CD4-positive, alpha-beta T cell (primary cell): ENCODE measurements at regions not wholly inside any gene's neighbourhood (a gene's known extent, or its start where the extent isn't known, plus 50 kb on each side); places are given as distances from the start of the nearest gene placed in this dataset.

Source experiments
- ATAC-seq: fragments of 200-7000 bp; cut with Tn5 transposase; one replicate; pipeline ENCODE4 v1.10.0; 2022; ENCODE audit warnings: mild to moderate bottlenecking; ENCODE audit not compliant: poor library complexity
- CTCF ChIA-PET: fragments of 350-600 bp; sonication (Branson Sonifier 250); formaldehyde crosslinking; loops from one replicate; lab custom pipeline; 2021; ENCODE audit warnings: antibody characterized with exemption, inconsistent platforms; lab: Charles Lee
- POLR2A ChIA-PET: fragments of 350-600 bp; sonication (Branson Sonifier 250); formaldehyde crosslinking; loops from one replicate; lab custom pipeline; 2021; ENCODE audit warnings: antibody characterized with exemption, inconsistent platforms; lab: Charles Lee
- DNase-seq, 14 experiments: peaks; one replicate each; pipeline ENCODE4 v3.0.0-alpha.2; 2013 to 2020; ENCODE audit warnings: mixed read lengths in 2 of 14
- H3K27ac ChIP-seq, 2 donors: one replicate each; pipeline versions ENCODE4 v1.5.1 to v1.7.0; 2013; ENCODE audit warnings: low read length in 2 of 2, low read depth in 1 of 2, mild to moderate bottlenecking in 1 of 2
- H3K27me3 ChIP-seq, 2 experiments: 1 replicate in 1 of 2; 2 replicates in 1 of 2; pipeline versions ENCODE4 v1.6.1 to v1.7.0; 2013; ENCODE audit warnings: low read length in 2 of 2, control low read depth in 1 of 2, mild to moderate bottlenecking in 1 of 2, moderate library complexity in 1 of 2; ENCODE audit not compliant: insufficient read depth in 2 of 2, control insufficient read depth in 1 of 2
- H3K36me3 ChIP-seq: one replicate; pipeline ENCODE4 v1.6.1; 2013; ENCODE audit warnings: low read length, control low read depth; ENCODE audit not compliant: insufficient read depth
- H3K4me1 ChIP-seq: one replicate; pipeline ENCODE4 v1.6.1; 2013; ENCODE audit warnings: low read length, control low read depth; ENCODE audit not compliant: insufficient read depth
- H3K4me3 ChIP-seq: one replicate; pipeline ENCODE4 v1.5.1; 2013; ENCODE audit warnings: mild to moderate bottlenecking, low read length, moderate library complexity
- H3K9me3 ChIP-seq, 2 experiments: 1 replicate in 1 of 2; 2 replicates in 1 of 2; pipeline versions ENCODE4 v1.6.1 to v1.7.0; 2013; ENCODE audit warnings: low read length in 2 of 2, mild to moderate bottlenecking in 2 of 2, control low read depth in 1 of 2, moderate library complexity in 1 of 2; ENCODE audit not compliant: control insufficient read depth in 1 of 2, insufficient read depth in 1 of 2
- H3K27ac Mint-ChIP-seq: one replicate; pipeline ENCODE4 v1.8.0; 2020; ENCODE audit warnings: mixed read lengths
- H3K27me3 Mint-ChIP-seq: one replicate; pipeline ENCODE4 v1.8.0; 2021; ENCODE audit warnings: mixed read lengths
- H3K36me3 Mint-ChIP-seq: one replicate; pipeline ENCODE4 v1.8.0; 2021; ENCODE audit warnings: low read depth, mixed read lengths
- H3K4me1 Mint-ChIP-seq: one replicate; pipeline ENCODE4 v1.8.0; 2021; ENCODE audit warnings: low read depth, mixed read lengths
- H3K4me3 Mint-ChIP-seq: one replicate; pipeline ENCODE4 v1.8.0; 2020; ENCODE audit warnings: mild to moderate bottlenecking, mixed read lengths
- H3K9me3 Mint-ChIP-seq: one replicate; pipeline ENCODE4 v1.8.0; 2020; ENCODE audit warnings: mixed read lengths
- CTCF ChIP-seq: fragments of 200-600 bp; IDR thresholded peaks from one replicate; pipeline ENCODE4 v1.8.0; 2022; ENCODE audit warnings: antibody characterized with exemption, mild to moderate bottlenecking
- intact Hi-C, 2 experiments: fragments of 100-400 bp; cut with DNase I in 1 of 2; cut with micrococcal nuclease in 1 of 2; formaldehyde crosslinking; loops; one replicate each; pipeline versions ENCODE4 v1.15.1 to v1.9.0; 2023 to 2025; cut with DNase I, micrococcal nuclease

DNA sequence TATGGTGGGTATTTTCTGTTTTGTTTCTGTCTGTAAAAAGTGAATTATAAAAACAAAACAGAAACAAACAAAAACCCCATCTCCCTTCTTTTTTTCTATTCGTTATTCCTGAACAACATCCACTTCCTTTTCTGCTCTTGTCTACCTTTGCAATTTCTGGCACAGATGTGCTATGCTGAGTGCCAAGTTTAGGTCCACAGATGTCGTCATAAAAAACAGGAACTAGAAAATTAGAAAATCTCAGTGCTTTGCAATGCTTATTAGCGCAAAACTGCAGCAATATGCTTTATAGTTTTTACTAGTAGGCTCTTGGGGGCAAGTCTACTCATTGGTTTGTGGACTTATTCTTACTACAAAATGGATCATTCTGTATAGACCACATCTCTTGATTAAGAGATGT lies 94.2 kb upstream of the PRKCQ start:
- ATAC-seq = no peak
- intact Hi-C loops = loop anchor here in 1 of 2 experiments (5.0 kb wide), 2 partner anchors 572 to 743 kb away; no protein-coding TSS in a partner anchor
- CTCF ChIA-PET = no interaction called here

DNA sequence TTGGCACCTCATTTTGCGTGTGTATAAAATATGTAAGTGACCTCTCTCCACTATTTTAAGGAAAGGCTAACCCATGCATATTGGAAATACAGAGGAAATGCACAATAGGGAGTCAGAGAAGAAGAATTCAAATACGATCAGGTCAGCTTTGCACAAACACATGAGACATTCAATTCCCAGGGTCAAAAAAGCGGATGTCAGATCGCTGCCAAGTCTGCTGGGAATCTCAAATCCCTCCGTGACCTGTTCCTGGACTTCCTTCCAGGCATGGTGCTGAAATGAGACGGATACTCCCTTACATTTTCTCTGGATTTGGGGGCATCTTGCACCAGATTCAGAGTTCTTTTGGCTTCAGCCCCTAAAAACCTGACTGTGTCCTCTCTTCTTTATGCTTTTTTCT lies 91.9 kb upstream of the PRKCQ start:
- POLR2A ChIA-PET = no interaction called here
- no peaks in the 10 kb centered on the region for H3K36me3 Mint-ChIP-seq

More for the DNA sequence above, 94.2 kb upstream of the PRKCQ start:
- Mint-ChIP-seq H3K4me1 (peaks cover 7% of the 10 kb centered on the region), H3K4me3 (no peak overlapping the region), H3K27me3 (no peaks in the 10 kb centered on the region), H3K9me3 (no peaks in the 10 kb centered on the region), H3K27ac (no peak overlapping the region), H3K36me3 (no peaks in the 10 kb centered on the region)
- no peak for TF ChIP-seq CTCF
- no peaks in the 10 kb centered on the region for H3K4me1 ChIP-seq
- DNase-seq = no peak
- POLR2A ChIA-PET = no interaction called here
- no peak overlapping the region for H3K27ac ChIP-seq
- peaks cover 0 to 3% of the 10 kb centered on the region in 2 experiments for H3K27me3 ChIP-seq
- H3K36me3 ChIP-seq = no peaks in the 10 kb centered on the region
- no peaks in the 10 kb centered on the region for H3K9me3 ChIP-seq
- H3K4me3 ChIP-seq = no peak overlapping the region

GRCh38 chr10:6669269-6669859 lies 89.3 kb upstream of the PRKCQ start:
- no peak overlapping the region for H3K27ac ChIP-seq
- no peaks in the 10 kb centered on the region for H3K36me3 ChIP-seq
- peak; percentile 72 for TF ChIP-seq CTCF
- H3K4me1 Mint-ChIP-seq = peaks cover 26% of the 10 kb centered on the region
- CTCF ChIA-PET = interaction anchor here (0.7 to 1.5 kb wide), 5 partner anchors 9 to 263 kb away, joined by 3 to 4 read pairs (median 3); no protein-coding TSS in a partner anchor
- intact Hi-C loops = loop anchor here (1.0 to 10.0 kb wide), 6 partner anchors 87 to 748 kb away; partner anchors contain the start of genes PFKFB3 (in 1 of the 2) and PRKCQ (in 1 of the 2)
- peaks cover 3% of the 10 kb centered on the region for H3K4me1 ChIP-seq
- H3K4me3 Mint-ChIP-seq = no peak overlapping the region
- no peaks in the 10 kb centered on the region for H3K27me3 ChIP-seq
- no peaks in the 10 kb centered on the region for H3K9me3 Mint-ChIP-seq
- no peak overlapping the region for H3K4me3 ChIP-seq
- DNase-seq (peak in 4 of 14 experiments; percentile 18 to 63 (median 53)), ATAC-seq (peak; percentile 36)
- H3K27ac Mint-ChIP-seq = no peak overlapping the region
- no peaks in the 10 kb centered on the region for H3K27me3 Mint-ChIP-seq
- H3K9me3 ChIP-seq = no peaks in the 10 kb centered on the region
- no peaks in the 10 kb centered on the region for H3K36me3 Mint-ChIP-seq
- POLR2A ChIA-PET = no interaction called here

More for the DNA sequence above, 91.9 kb upstream of the PRKCQ start:
- no peak overlapping the region for H3K27ac Mint-ChIP-seq
- peaks cover 0 to 3% of the 10 kb centered on the region in 2 experiments for H3K27me3 ChIP-seq
- H3K4me1 Mint-ChIP-seq = peaks cover 14% of the 10 kb centered on the region
- H3K27me3 Mint-ChIP-seq = no peaks in the 10 kb centered on the region
- H3K9me3 ChIP-seq = no peaks in the 10 kb centered on the region
- no peaks in the 10 kb centered on the region for H3K4me1 ChIP-seq
- no peak overlapping the region for H3K4me3 ChIP-seq
- H3K4me3 Mint-ChIP-seq = no peak overlapping the region
- no peaks in the 10 kb centered on the region for H3K9me3 Mint-ChIP-seq
- intact Hi-C loops = loop anchor here in 1 of 2 experiments (5.0 kb wide), 2 partner anchors 570 to 745 kb away; no protein-coding TSS in a partner anchor
- no peak for TF ChIP-seq CTCF
- no peak for DNase-seq
- CTCF ChIA-PET = no interaction called here
- H3K36me3 ChIP-seq = no peaks in the 10 kb centered on the region
- H3K27ac ChIP-seq = no peak overlapping the region
- no peak for ATAC-seq
